Smooth muscle cell of the brain vasculature (primary cell): ENCODE measurements at regions not wholly inside any gene's neighbourhood (a gene's known extent, or its start where the extent isn't known, plus 50 kb on each side); places are given as distances from the start of the nearest gene placed in this dataset.
"Not testable (repeated sequence)": the region's sequence is repeated elsewhere in the genome, so short reads cannot be mapped to it uniquely, and the experiment has no call there.

Experiments used
- DNase-seq: peaks from one replicate; pipeline ENCODE4 v3.0.0-alpha.2; 2012; ENCODE audit warnings: low read depth, low spot score

DNA sequence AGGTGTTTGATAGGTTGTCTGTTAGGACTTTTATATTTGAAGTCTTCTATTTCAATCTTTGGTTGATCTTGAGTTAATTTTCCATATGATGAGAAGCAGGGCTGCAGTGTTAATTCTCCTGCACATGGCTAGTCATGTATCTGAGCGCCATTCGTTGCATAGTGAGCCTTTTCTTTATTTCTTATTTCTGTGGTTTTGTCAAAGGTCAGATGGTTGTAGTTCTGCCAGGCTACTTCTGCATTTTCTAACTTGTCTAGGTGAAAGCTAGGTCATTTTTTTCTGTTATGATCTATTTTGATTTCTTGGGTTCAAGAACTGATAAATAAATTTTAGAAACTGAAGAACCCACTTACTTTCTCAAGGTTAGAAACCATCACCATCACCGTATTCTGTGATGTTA, 56.7 kb downstream of the CCDC74A start:
- DNase-seq: no peak

DNA sequence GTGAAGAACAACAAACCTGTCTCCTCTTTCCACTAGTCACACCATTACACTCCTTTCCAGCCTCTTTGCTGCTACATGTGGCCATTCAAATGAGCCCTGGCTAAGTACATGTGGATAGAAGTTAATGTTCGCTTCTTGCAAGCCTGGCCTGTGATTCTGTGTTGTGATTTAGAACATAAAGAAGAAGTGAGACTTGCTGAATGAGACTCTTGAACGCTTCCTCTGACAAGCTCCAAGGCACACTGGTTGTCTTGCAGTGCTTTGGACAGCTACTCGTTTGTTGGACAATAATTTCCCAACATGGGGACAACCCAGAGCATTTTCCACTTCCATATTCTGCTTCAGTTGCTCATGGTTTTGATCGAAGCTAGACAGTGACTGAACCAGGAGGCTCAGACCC, 57.3 kb downstream of the CCDC74A start:
- DNase-seq: no peak

DNA sequence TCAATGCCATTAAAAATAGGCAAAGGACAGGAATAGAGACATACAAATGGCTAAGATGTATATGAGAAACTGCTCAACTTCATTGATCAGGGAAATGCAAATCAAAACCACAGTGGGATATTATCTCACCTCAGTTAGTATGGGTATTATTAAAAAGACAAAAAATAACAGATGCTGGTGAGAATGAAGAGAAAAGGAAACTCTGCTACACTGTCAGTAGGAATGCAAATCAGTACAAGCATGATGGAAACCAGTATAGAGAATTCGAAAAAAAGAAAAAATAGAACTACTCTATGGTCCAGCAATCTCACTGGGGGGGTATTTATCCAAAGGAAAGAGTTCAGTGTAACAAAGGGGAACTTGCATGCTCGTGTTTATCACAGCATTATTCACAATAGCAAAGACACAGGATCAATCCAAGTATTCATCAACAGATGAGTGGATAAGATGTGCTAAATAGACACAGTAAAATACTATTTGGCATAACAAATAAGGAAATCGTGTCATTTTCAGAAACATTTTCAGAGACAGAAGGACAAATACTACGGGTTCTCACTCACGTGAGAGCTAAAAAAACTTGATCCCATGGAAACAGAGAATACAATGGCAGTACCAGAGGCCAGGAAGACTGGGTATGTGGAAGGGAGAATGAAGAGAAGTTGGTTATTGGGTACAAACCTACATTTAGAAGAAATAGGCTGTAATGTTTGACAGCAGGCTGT, 60.6 kb downstream of the CCDC74A start:
- DNase-seq: no peak

DNA sequence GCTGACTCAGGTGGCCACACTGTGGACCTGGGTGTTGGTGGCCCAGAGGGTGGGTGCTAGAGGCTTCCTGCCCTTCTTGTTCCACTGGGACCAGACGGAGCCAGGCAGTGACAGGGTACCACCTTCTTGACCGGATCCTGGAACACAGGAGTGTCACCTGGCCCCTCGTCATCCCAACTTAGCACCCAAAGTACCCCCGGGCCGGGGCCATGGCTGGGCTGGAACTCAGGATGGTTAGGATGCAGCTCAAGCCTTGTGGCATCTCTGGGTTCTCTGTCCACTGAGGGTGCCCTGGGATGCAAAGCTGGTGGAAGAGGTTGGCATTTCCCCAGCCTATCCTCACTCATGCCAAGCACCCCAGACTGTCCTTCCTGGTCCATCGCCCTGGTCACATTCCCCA, 61.4 kb downstream of the CCDC74A start:
- not testable (repeated sequence) for DNase-seq

DNA sequence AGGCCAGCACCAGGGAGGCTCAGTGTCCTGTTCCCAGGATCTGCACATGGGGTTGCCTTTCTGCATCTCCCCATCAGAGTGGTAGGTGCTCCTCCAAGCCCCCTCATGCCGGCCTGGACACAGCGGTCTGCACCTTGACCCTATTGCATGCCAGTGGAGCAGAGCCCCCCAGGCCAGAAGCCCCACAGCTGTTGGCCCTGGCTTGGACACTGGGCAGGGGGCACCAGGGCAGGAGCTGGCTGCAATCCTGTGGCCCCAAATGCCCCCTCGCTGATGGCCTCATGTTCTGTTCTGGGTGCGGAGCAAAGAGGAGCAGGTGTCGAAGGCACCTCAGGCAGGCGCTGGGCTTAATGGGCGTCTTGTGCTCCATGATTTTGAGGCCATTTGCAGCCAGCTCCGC, 62.7 kb downstream of the CCDC74A start:
- no peak for DNase-seq

DNA sequence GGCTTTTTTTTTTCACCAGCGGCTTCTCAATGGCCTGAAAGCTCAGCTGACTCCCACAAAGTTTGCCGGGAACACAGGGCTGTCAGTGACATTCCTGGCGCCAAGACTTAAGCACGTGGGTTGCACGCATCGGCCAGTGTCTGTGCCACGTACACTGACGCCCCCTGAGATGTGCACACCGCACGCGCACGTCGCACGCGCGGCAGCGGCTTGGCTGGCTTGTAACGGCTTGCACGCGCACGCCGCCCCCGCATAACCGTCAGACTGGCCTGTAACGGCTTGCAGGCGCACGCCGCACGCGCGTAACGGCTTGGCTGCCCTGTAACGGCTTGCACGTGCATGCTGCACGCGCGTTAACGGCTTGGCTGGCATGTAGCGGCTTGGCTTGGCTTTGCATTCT, 63.2 kb downstream of the CCDC74A start:
- no peak for DNase-seq

DNA sequence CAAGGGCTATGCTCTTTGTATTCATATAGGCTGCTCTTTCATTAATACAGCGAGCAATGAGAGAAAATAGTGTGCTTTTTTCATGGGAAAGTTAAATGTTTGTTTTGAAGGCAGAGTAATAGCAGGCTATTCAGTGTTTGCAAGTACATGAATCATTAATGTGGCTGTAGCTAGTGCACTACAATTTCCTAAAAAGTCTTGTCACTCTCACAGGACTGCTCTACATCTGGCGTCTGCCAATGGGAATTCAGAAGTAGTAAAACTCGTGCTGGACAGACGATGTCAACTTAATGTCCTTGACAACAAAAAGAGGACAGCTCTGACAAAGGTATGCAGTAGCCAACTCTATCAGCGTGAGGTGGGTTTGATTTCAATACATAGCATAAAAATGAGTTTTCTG, 68.9 kb downstream of the CCDC74A start:
- DNase-seq: not testable (repeated sequence)

DNA sequence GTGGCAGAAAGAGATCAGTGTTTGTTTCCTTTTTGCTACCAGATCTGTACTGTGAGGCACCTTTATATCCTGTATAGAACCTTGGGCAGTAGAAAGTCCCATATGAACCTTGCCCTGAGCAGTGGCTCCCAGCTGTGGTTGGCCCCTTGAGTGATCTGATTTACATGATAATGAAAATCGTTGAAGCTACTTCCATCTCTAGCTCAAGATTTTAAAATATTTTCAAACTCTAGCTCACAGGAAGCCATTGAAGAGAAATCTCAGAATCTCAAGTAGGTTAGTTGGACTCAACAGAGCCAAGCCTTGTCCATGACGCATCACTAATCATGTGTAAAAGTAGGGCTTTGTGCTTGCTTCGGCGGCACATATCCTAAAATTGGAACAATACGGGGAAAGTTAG, 74.8 kb downstream of the CCDC74A start:
- not testable (repeated sequence) for DNase-seq

DNA sequence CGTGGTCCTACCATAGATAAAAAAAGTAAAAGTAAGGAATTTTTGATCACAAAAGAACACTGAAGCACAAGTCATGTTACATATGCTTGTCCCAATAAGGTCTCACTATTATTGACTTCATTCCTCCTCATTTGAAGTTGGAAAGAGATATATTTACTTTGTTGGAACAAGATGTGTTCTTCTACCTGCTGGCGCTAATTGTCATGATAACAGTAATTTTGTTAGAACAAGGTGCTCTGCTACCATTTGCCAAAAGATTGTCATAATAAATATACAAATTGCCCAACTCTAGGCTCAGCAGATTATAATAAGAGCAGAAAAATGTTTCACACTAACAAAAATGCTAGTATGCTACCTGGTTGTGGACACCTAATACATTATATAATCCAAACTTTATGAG, 77.0 kb downstream of the CCDC74A start:
- DNase-seq: not testable (repeated sequence)

DNA sequence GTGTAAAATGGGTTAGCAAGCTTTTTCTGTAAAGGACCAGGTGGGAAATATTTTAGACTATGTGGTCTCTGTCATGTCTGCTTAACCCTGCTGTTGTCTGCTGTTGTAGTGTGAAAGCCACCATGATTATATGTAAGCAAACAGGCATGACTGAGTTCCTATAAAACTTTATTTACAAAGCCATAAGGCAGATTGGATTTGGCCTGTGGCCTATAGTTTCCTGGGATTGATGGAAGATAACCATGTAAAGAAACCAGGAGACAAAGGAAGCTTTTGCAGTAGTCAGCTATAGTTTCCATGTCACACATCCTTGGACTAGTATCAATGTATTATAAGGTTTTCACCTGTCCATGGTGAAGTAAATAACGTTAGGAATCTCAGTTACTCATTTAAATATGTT, 78.7 kb downstream of the CCDC74A start:
- not testable (repeated sequence) for DNase-seq

DNA sequence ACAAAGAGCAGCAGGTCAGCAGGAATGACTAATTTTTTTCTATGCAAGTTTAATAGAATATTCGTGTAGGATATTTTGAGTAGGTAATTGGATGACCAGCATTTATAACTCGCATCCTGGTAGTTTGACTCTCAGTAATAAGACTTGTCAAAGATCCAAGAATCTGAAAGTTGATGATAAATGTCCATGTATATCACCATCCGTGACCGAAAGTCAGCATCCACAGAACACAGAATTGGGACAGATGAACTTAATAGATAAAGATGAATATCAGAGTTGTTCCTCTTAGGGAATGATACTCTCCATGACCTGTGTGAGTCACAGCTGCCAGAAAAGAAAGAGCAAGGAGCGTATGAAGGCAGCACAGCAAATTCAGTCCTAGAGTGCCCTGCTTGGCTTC, 79.4 kb downstream of the CCDC74A start:
- DNase-seq: not testable (repeated sequence)

DNA sequence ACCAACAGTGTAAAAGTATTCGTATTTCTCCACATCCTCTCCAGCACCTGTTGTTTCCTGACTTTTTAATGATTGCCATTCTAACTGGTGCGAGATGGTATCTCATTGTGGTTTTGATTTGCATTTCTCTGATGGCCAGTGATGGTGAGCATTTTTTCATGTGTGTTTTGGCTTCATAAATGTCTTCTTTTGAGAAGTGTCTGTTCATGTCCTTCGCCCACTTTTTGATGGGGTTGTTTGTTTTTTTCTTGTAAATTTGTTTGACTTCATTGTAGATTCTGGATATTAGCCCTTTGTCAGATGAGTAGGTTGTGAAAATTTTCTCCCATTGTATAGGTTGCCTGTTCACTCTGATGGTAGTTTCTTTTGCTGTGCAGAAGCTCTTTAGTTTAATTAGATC, 86.9 kb downstream of the CCDC74A start:
- DNase-seq: not testable (repeated sequence)

DNA sequence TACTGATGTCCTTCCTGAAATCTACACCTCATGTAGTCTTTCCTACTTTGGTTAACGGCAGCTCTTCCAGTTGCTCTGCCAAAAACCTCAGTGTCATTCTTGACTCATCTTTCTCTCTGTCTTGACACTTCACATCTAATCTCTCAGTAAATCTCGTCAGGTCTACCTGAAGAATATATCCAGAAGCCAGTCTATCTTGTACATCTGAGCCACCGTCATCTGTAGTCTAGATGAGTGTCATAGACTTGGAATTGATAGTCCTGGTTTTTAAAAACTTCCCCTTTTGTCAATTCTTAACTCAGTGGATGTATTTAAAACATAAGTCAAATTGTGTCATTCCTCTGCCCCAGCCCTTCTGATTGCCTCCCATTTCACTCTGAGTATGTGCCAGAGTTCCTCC, 90.6 kb downstream of the CCDC74A start:
- not testable (repeated sequence) for DNase-seq

DNA sequence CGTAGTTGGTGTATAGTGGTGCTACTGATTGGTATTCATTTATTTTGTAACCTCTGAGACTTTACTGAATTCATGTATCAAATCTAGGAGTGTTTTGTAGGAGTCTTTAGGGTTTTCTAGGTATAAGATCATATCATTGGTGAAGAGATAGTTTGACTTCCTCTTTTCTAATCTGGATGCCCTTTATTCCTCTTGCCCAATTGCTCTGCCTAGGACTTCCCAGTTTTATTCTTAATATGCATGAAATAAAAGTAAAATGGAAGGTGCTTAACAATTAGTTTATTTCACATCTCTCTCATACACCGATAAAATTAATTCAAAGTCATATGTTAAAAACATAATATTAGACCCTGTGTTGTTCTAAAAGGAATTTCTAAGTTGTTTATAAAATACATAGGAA, 95.2 kb downstream of the CCDC74A start:
- not testable (repeated sequence) for DNase-seq

DNA sequence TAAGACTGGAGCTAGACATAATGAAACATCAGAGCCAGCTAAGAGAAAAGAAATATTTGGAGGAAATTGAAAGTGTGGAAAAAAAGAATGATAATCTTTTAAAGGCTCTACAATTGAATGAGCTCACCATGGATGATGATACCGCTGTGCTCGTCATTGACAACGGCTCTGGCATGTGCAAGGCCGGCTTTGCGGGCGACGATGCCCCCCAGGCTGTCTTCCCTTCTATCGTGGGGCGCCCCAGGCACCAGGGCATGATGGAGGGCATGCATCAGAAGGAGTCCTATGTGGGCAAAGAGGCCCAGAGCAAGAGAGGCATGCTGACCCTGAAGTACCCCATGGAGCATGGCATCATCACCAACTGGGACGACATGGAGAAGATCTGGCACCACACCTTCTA, 98.3 kb downstream of the CCDC74A start:
- DNase-seq: not testable (repeated sequence)

DNA sequence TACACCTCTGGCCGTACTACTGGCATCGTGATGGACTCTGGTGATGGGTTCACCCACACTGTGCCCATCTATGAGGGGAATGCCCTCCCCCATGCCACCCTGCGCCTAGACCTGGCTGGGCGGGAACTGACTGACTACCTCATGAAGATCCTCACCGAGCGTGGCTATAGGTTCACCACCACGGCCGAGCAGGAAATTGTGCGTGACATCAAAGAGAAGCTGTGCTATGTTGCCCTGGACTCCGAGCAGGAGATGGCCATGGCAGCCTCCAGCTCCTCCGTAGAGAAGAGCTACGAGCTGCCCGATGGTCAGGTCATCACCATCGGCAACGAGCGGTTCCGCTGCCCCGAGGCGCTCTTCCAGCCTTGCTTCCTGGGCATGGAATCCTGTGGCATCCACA, 98.9 kb downstream of the CCDC74A start:
- DNase-seq: not testable (repeated sequence)

DNA sequence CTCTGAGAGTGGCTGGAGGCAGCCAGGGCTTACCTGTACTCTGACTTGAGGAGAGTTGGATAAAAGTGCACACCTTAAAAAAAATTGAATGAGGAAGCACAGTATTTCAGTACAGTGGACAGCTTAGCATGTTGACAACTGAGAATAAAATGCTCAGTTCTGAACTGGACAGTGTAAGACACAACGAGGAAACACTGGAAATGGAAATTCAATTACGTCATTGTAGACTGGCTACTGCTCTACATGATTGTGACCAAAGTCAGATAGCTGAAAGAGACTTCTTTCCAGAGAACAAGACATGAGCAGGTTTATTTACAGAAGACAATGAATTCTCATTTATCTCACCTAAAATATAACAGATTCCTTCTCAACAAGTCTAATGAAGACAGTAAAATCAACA, 100.1 kb downstream of the CCDC74A start:
- not testable (repeated sequence) for DNase-seq

DNA sequence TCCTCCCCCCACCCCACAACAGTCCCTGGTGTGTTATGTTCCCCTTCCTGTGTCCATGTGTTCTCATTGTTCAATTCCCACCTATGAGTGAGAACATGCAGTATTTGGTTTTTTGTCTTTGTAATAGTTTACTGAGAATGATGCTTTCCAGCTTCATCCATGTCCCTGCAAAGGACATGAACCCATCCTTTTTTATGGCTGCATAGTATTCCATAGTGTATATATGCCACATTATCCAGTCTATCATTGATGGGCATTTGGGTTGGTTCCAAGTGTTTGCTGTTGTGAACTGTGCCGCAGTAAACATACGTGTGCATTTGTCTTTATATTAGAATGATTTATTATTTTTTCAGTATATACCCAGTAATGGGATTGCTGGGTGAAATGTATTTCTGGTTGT, 104.0 kb downstream of the CCDC74A start:
- DNase-seq: not testable (repeated sequence)

DNA sequence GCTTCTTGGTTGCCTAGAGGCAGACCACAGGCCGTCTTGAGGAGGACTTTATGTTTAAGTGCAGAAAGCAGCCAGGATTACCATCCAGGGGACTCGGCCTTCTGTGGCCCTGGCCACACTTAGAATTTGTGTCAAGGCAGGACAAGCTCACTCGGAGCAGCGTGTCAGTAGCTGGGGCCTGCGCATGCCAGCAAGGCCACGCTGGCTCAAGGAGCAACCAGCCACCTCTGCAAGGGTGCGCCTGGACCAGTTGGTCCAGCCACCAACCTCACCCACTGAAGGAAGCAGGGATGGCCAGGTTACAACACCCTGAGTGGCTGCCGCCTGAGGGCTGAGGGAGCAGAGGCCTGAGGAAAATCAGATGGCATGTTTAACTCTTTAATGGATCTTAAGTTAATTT, 105.7 kb downstream of the CCDC74A start:
- not testable (repeated sequence) for DNase-seq

DNA sequence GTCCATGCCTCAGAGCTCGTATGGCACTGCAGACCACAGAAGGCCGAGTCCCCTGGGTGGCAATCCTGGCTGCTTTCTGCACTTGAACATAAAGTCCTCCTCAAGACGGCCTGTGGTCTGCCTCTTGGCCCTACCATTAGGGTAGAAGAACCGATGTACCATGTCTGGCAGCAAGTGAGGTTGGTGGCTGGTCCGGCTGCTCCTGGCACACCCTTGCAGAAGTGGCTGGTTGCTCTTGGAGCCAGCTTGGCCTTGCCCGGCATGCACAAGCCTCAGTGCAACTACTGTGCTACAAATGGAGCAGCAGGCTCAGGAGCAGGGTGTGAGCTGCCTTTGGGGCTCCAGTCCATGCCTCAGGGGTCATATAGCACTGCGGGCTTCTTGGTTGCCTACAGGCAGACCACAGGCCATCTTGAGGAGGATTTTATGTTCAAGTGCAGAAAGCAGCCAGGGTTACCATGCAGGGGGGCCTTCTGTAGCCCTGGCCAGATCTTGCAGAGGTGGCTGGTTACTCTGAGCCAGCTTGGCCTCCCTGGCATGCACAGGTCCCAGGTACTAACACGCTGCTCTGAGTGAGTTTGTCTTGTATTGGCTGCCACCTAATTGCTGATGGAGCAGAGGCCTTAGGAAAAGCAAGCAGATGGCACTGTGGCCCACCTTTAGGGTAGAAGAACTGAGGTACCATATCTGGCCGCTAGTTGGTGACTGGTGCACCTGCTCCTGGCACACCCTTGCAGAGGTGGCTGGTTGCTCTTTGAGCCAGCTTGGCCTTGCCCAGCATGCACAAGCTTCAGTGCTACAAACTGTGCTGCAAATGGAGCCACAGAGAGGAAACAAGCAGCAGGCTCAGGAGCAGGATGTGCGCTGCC, 106.4 kb downstream of the CCDC74A start:
- DNase-seq: not testable (repeated sequence)

DNA sequence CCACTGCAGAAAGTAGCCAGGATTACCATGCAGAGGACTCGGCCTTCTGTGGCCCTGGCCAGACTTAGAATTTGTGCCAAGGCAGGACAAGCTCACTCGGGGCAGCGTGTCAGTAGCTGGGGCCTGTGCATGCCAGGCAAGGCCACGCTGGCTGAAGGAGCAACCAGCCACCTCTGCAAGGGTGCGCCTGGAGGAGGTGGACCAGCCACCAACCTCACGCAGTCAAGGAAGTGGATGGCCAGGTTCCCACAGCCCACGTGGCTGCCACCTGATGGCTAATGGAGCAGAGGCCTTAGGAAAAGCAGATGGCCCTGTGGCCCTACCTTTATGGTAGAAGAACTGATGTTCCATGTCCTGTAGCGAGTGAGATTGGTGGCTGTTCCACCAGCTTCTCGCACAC, 107.9 kb downstream of the CCDC74A start:
- DNase-seq: no peak

DNA sequence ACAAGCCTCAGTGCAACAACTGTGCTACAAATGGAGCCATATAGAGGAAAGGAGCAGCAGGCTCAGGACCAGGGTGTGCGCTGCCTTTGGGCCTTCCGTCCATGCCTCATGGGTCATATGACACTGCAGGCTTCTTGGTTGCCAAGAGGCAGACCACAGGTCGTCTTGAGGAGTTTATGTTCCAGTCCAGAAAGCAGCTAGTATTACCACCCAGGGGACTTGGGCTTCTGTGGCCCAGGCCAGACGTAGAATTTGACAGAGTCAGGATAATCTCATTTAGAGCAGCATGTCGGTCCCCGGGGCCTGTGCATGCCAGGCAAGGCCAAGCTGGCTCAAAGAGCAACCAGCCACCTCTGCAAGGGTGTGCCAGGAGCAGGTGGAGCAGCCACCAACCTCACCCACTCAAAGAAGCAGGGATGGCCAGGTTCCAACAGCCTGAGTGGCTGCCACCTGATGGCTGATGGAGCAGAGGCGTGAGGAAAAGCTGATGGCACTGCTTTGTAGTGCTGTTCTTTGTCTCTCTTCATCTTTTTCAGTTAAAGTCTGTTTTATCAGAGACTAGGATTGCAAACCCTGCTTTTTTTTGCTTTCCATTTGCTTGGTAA, 109.1 kb downstream of the CCDC74A start:
- not testable (repeated sequence) for DNase-seq
